Neuronal stem cell (in vitro differentiated cells): ENCODE measurements at regions not wholly inside any gene's neighbourhood (a gene's known extent, or its start where the extent isn't known, plus 50 kb on each side); places are given as distances from the start of the nearest gene placed in this dataset.

Experiments used
- DNase-seq: peaks from one replicate; pipeline ENCODE4 v3.0.0-alpha.2; 2013; ENCODE audit warnings: low spot score
- H2AFZ ChIP-seq: one replicate; pipeline ENCODE4 v1.6.1; 2013; ENCODE audit warnings: mild to moderate bottlenecking, low read length, inconsistent platforms
- H2AK5ac ChIP-seq: 2 replicates; pipeline ENCODE4 v1.6.1; 2013; ENCODE audit warnings: low read depth, mild to moderate bottlenecking, inconsistent platforms, low read length, moderate library complexity, mixed read lengths
- H2BK120ac ChIP-seq: 2 replicates; pipeline ENCODE4 v1.6.1; 2013; ENCODE audit warnings: low read depth, mild to moderate bottlenecking, inconsistent platforms, low read length, moderate library complexity, mixed read lengths
- H2BK12ac ChIP-seq: one replicate; pipeline ENCODE4 v1.6.1; 2013; ENCODE audit warnings: low read length, inconsistent platforms
- H2BK15ac ChIP-seq: 2 replicates; pipeline ENCODE4 v1.6.1; 2013; ENCODE audit warnings: mild to moderate bottlenecking, low read length, inconsistent platforms, mixed read lengths
- H2BK5ac ChIP-seq: one replicate; pipeline ENCODE4 v1.6.1; 2013; ENCODE audit warnings: inconsistent platforms, mild to moderate bottlenecking, low read length, moderate library complexity
- H3K14ac ChIP-seq: one replicate; pipeline ENCODE4 v1.6.1; 2013; ENCODE audit warnings: low read length, inconsistent platforms
- H3K18ac ChIP-seq: 2 replicates; pipeline ENCODE4 v1.6.1; 2013; ENCODE audit warnings: low read length, inconsistent platforms
- H3K23ac ChIP-seq: 2 replicates; pipeline ENCODE4 v1.6.1; 2013; ENCODE audit warnings: low read depth, mild to moderate bottlenecking, mixed read lengths, low read length, inconsistent platforms; ENCODE audit not compliant: poor library complexity
- H3K27ac ChIP-seq: replicated peaks from 3 replicates; pipeline ENCODE4 v1.5.1; 2013; ENCODE audit warnings: low read length, inconsistent platforms
- H3K27me3 ChIP-seq, 3 experiments: 2 replicates each; pipeline ENCODE4 v1.6.1; 2013; ENCODE audit warnings: low read length in 3 of 3, mild to moderate bottlenecking in 2 of 3, inconsistent platforms in 1 of 3, low read depth in 1 of 3, mixed read lengths in 1 of 3, moderate library complexity in 1 of 3; ENCODE audit not compliant: control insufficient read depth in 3 of 3, insufficient read depth in 3 of 3
- H3K36me3 ChIP-seq, 2 donors: replicated peaks in 1 of 2; 2 replicates each; pipeline ENCODE4 v1.6.1; 2013; ENCODE audit warnings: low read length in 2 of 2; ENCODE audit not compliant: control insufficient read depth in 2 of 2, insufficient read depth in 2 of 2
- H3K4ac ChIP-seq: 2 replicates; pipeline ENCODE4 v1.6.1; 2013; ENCODE audit warnings: inconsistent platforms, mild to moderate bottlenecking, low read length, moderate library complexity
- H3K4me1 ChIP-seq, 2 donors: 1 replicate in 1 of 2; 2 replicates in 1 of 2; pipeline ENCODE4 v1.6.1; 2013; ENCODE audit warnings: low read length in 2 of 2, low read depth in 1 of 2; ENCODE audit not compliant: control insufficient read depth in 2 of 2, insufficient read depth in 1 of 2
- H3K4me2 ChIP-seq: one replicate; pipeline ENCODE4 v1.6.1; 2013; ENCODE audit warnings: mild to moderate bottlenecking, low read length, inconsistent platforms; ENCODE audit not compliant: insufficient read depth, poor library complexity, severe bottlenecking
- H3K4me3 ChIP-seq, 2 donors: 2 replicates each; pipeline ENCODE4 v1.5.1; 2013; ENCODE audit warnings: low read length in 2 of 2, mild to moderate bottlenecking in 2 of 2, inconsistent platforms in 1 of 2, moderate library complexity in 1 of 2
- H3K79me1 ChIP-seq: one replicate; pipeline ENCODE4 v1.6.1; 2013; ENCODE audit warnings: low read depth, mild to moderate bottlenecking, inconsistent platforms, low read length, moderate library complexity
- H3K9ac ChIP-seq: one replicate; pipeline ENCODE4 v1.6.1; 2013; ENCODE audit warnings: mild to moderate bottlenecking, low read depth, low read length, inconsistent platforms; ENCODE audit not compliant: poor library complexity
- H3K9me3 ChIP-seq, 2 donors: replicated peaks in 1 of 2; 2 replicates each; pipeline versions ENCODE3 to v1.6.1; 2013; ENCODE audit warnings: low read length in 2 of 2, mild to moderate bottlenecking in 2 of 2, inconsistent platforms in 1 of 2, low read depth in 1 of 2, mixed read lengths in 1 of 2, moderate library complexity in 1 of 2; ENCODE audit not compliant: control insufficient read depth in 2 of 2, insufficient read depth in 1 of 2
- H4K8ac ChIP-seq: one replicate; pipeline ENCODE4 v1.6.1; 2013; ENCODE audit warnings: low read depth, mild to moderate bottlenecking, inconsistent platforms, low read length, moderate library complexity
- H4K91ac ChIP-seq: one replicate; pipeline ENCODE4 v1.6.1; 2013; ENCODE audit warnings: low read length, low read depth, mild to moderate bottlenecking, inconsistent platforms; ENCODE audit not compliant: poor library complexity
- WGBS, 2 donors: extraction: QIAGEN DNeasy Blood & Tissue Kit; methylation state at CpG; one replicate each; pipeline ENCODE4 v1.1.7; 2013; ENCODE audit warnings: missing lambda C conversion rate in 2 of 2, mixed read lengths in 1 of 2; ENCODE audit not compliant: insufficient read length in 2 of 2, insufficient replicate concordance in 1 of 2; ENCODE audit errors: extremely low coverage in 2 of 2; 5-methylcytosine and 5-hydroxymethylcytosine counted together

DNA sequence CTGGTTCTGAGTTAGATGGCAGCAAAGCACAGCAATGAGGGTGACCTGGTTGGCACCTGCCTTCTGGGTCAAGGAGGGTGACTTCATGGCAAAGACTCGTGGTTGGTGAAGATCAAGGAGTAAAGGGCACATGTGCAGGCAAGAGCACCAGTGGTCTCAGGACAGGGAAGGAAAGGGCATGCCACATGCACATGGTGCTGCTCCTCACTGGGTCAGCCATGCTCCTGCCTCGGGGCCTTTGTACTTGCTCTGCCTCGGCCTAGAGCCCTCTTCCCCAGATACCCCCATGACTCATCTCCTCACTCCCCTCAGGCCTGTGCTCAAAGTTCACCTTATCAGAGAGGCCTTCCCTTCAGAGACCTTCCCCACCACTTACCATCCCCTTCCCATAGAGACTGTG lies 106.7 kb upstream of the KDM7A start:
- Histone ChIP-seq H3K4me1 (no peaks in the 10 kb centered on the region), H3K9ac (peak overlapping the region; percentile 46), H3K79me1 (no peaks in the 10 kb centered on the region), H3K9me3 (no peaks in the 10 kb centered on the region), H3K14ac (no peak overlapping the region), H2AK5ac (peak overlapping the region; percentile 60), H3K27me3 (peaks cover 0 to 14% (median 0%) of the 10 kb centered on the region in 3 experiments), H2BK5ac (peak overlapping the region; percentile 62), H3K18ac (peak overlapping the region; percentile 27), H3K27ac (no peak overlapping the region), H3K23ac (peak overlapping the region; percentile 52), H3K4me3 (no peak overlapping the region), H3K4ac (no peak overlapping the region), H3K4me2 (no peak overlapping the region), H3K36me3 (no peaks in the 10 kb centered on the region), H2BK120ac (no peak overlapping the region), H2BK15ac (no peak overlapping the region), H4K91ac (no peak overlapping the region), H2BK12ac (no peak overlapping the region), H2AFZ (no peak overlapping the region), H4K8ac (no peak overlapping the region)
- no CpG with 5 or more reads among the region's 3 CpGs for WGBS, 2 donors
- DNase-seq, result no peak

DNA sequence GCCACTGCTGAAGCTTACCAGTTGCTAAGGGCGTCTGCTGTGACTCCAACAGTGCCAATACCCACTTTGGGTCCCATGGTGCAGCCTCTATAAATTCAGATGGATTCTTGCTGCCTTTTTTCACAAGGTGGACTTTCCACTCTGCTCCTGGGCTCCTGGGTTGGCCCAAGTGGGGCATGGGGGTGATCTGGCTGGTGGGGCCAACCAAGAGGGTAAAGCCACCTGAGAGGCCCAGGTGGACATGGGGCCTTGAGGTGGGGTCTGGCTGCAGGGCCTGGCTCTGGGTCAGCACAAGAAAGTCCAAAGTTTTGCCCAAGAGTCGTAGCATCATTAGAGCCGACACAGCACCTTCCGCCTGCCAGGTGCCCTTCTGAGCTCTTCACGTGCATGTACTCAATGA lies 105.2 kb upstream of the KDM7A start:
- no CpG with 5 or more reads among the region's 5 CpGs for WGBS, 2 donors
- Histone ChIP-seq H2BK15ac (no peak overlapping the region), H3K14ac (no peak overlapping the region), H3K9me3 (no peaks in the 10 kb centered on the region), H3K4me3 (no peak overlapping the region), H4K8ac (no peak overlapping the region), H3K4ac (no peak overlapping the region), H2BK5ac (no peak overlapping the region), H3K27me3 (peaks cover 0 to 14% (median 0%) of the 10 kb centered on the region in 3 experiments), H3K36me3 (no peaks in the 10 kb centered on the region), H3K18ac (no peak overlapping the region), H3K79me1 (no peaks in the 10 kb centered on the region), H2AFZ (no peak overlapping the region), H2BK120ac (no peak overlapping the region), H3K23ac (no peak overlapping the region), H2BK12ac (no peak overlapping the region), H3K4me2 (no peak overlapping the region), H3K27ac (no peak overlapping the region), H2AK5ac (no peak overlapping the region), H3K9ac (no peak overlapping the region), H3K4me1 (no peaks in the 10 kb centered on the region), H4K91ac (no peak overlapping the region)
- DNase-seq, result no peak

DNA sequence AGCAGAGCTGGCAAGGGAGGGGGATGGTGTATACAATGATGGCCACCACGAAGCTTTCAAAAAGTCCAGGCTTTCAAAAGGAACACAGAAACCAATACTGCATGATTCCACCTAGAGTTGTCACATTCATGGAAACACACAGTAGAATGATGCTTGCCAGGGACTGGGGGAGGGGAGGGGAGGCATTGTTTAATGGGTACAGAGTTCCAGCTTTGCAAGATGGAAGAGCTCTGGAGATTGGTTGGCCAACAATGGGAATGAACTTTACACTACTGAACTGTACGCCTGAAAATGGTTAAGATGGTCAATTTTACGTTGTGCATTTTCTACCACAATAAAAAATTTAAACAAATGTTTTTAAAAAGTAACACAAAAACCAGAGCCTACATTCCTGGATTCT lies 104.5 kb upstream of the KDM7A start:
- no peak overlapping the region for H2BK12ac ChIP-seq
- no peak overlapping the region for H3K4me2 ChIP-seq
- no peaks in the 10 kb centered on the region for H3K36me3 ChIP-seq
- H3K79me1 ChIP-seq, result no peaks in the 10 kb centered on the region
- no peak overlapping the region for H2BK5ac ChIP-seq
- H3K23ac ChIP-seq, result no peak overlapping the region
- no peak overlapping the region for H4K91ac ChIP-seq
- no peaks in the 10 kb centered on the region for H3K9me3 ChIP-seq
- H2BK15ac ChIP-seq, result no peak overlapping the region
- H3K4ac ChIP-seq, result no peak overlapping the region
- DNase-seq, result no peak
- H3K4me3 ChIP-seq, result no peak overlapping the region
- H3K4me1 ChIP-seq, result no peaks in the 10 kb centered on the region
- no peak overlapping the region for H4K8ac ChIP-seq
- H3K18ac ChIP-seq, result no peak overlapping the region
- peaks cover 0 to 11% (median 0%) of the 10 kb centered on the region in 3 experiments for H3K27me3 ChIP-seq
- no peak overlapping the region for H2AFZ ChIP-seq
- WGBS, 2 donors, result no CpG with 5 or more reads among the region's 3 CpGs
- no peak overlapping the region for H2AK5ac ChIP-seq
- no peak overlapping the region for H2BK120ac ChIP-seq
- no peak overlapping the region for H3K27ac ChIP-seq
- no peak overlapping the region for H3K14ac ChIP-seq
- H3K9ac ChIP-seq, result no peak overlapping the region

DNA sequence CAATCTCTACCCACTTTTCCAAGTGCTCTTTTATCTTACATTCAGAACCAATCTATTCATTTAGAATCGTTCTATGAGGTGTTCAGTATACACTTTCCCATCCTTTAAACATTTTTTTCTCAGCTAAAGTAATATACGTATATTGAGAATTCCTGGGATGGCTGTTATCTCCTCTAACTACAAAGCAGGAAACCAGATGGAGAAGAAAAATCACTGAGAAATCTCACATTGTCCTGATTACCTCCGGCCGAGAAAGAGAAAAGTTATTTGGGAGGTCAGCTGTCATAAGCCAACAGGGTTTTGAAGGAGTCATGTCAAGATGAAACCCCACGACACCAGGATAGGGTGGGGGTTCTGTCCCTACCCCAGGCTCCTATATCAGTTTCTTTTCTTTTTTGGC lies 99.2 kb upstream of the KDM7A start:
- no peaks in the 10 kb centered on the region for H3K9me3 ChIP-seq
- no peak overlapping the region for H3K27ac ChIP-seq
- no peak for DNase-seq

More for the DNA sequence above, 99.2 kb upstream of the KDM7A start:
- no peak overlapping the region for H2BK120ac ChIP-seq
- H3K4me1 ChIP-seq, result no peaks in the 10 kb centered on the region
- no peak overlapping the region for H3K18ac ChIP-seq
- WGBS, 2 donors, result no CpG with 5 or more reads among the region's 5 CpGs
- no peak overlapping the region for H3K23ac ChIP-seq
- H2BK12ac ChIP-seq, result no peak overlapping the region
- H3K79me1 ChIP-seq, result no peaks in the 10 kb centered on the region
- H2BK5ac ChIP-seq, result no peak overlapping the region
- H3K36me3 ChIP-seq, result no peaks in the 10 kb centered on the region
- H3K9ac ChIP-seq, result no peak overlapping the region
- no peak overlapping the region for H2AK5ac ChIP-seq
- H2BK15ac ChIP-seq, result no peak overlapping the region
- H3K27me3 ChIP-seq, result no peaks in the 10 kb centered on the region
- no peak overlapping the region for H3K4ac ChIP-seq
- H4K91ac ChIP-seq, result no peak overlapping the region
- no peak overlapping the region for H4K8ac ChIP-seq
- no peak overlapping the region for H3K4me3 ChIP-seq
- H3K14ac ChIP-seq, result no peak overlapping the region
- H3K4me2 ChIP-seq, result no peak overlapping the region
- H2AFZ ChIP-seq, result no peak overlapping the region
